SK-N-SH (cell line): ENCODE measurements at regions not wholly inside any gene's neighbourhood (a gene's known extent, or its start where the extent isn't known, plus 50 kb on each side); places are given as distances from the start of the nearest gene placed in this dataset.

Experiments used
- CTCF ChIA-PET: fragments of 300-600, 350-600 bp; formaldehyde crosslinking; extraction: SDS; loops from one replicate; lab custom pipeline; 2021; lab: Yijun Ruan, JAX
- POLR2A ChIA-PET: fragments of 350-600 bp; sonication (Branson Sonifier 250); formaldehyde crosslinking; extraction: SDS; loops from one replicate; lab custom pipeline; 2020; ENCODE audit warnings: antibody characterized with exemption, inconsistent platforms; lab: Yijun Ruan, JAX
- DNase-seq: peaks from one replicate; pipeline ENCODE4 v3.0.0; 2012
- H2AFZ ChIP-seq: fragments of 200-600 bp; sonication (generic); 2 replicates; pipeline ENCODE4 v1.8.1; 2016; ENCODE audit warnings: antibody characterized with exemption, mild to moderate bottlenecking, low read depth
- H3F3A ChIP-seq: fragments of 200-600 bp; sonication (generic); replicated peaks from 2 replicates; pipeline ENCODE3; 2016; ENCODE audit warnings: antibody characterized with exemption, mild to moderate bottlenecking; ENCODE audit not compliant: insufficient read depth
- H3K27ac ChIP-seq, 2 experiments: fragments of 200-500 bp in 1 of 2; fragments of 200-600 bp in 1 of 2; sonication (Bioruptor generic) in 1 of 2; sonication (generic), shearing (Covaris generic) in 1 of 2; 2 replicates each; pipeline versions ENCODE4 v1.5.1 to v1.6.1; 2014 to 2016; ENCODE audit warnings: low read depth in 2 of 2, inconsistent platforms in 1 of 2, low read length in 1 of 2, mild to moderate bottlenecking in 1 of 2, mixed read lengths in 1 of 2
- H3K27me3 ChIP-seq: fragments of 200-600 bp; sonication (generic), shearing (Covaris generic); 2 replicates; pipeline ENCODE4 v1.6.1; 2016; ENCODE audit warnings: mixed run types; ENCODE audit not compliant: insufficient read depth
- H3K36me3 ChIP-seq, 2 experiments: fragments of 200-500 bp in 1 of 2; fragments of 200-600 bp in 1 of 2; sonication (Bioruptor generic) in 1 of 2; sonication (generic) in 1 of 2; replicated peaks in 1 of 2; 2 replicates each; pipeline versions ENCODE3 to v1.5.1; 2014 to 2016; ENCODE audit warnings: low read length in 1 of 2, mild to moderate bottlenecking in 1 of 2; ENCODE audit not compliant: insufficient read depth in 2 of 2, control insufficient read depth in 1 of 2
- H3K4me1 ChIP-seq, 2 experiments: fragments of 200-500 bp in 1 of 2; fragments of 200-600 bp in 1 of 2; sonication (Bioruptor generic) in 1 of 2; sonication (generic), shearing (Covaris generic) in 1 of 2; 2 replicates each; pipeline versions ENCODE4 v1.5.1 to v1.6.1; 2014 to 2016; ENCODE audit warnings: low read depth in 1 of 2, low read length in 1 of 2, mixed run types in 1 of 2; ENCODE audit not compliant: insufficient read depth in 2 of 2, control insufficient read depth in 1 of 2
- H3K4me2 ChIP-seq: fragments of 200-600 bp; sonication (generic), shearing (Covaris generic); 2 replicates; pipeline ENCODE4 v1.6.1; 2017; ENCODE audit warnings: mixed run types
- H3K4me3 ChIP-seq, 2 experiments: fragments of 200-500 bp in 1 of 2; fragments of 200-600 bp in 1 of 2; sonication (Bioruptor generic) in 1 of 2; sonication (generic), shearing (Covaris generic) in 1 of 2; 2 replicates each; pipeline versions ENCODE4 v1.5.1 to v1.8.1; 2014 to 2016; ENCODE audit warnings: low read depth in 2 of 2, inconsistent platforms in 1 of 2, low read length in 1 of 2, mild to moderate bottlenecking in 1 of 2, mixed read lengths in 1 of 2, moderate library complexity in 1 of 2
- H3K79me2 ChIP-seq: fragments of 200-600 bp; sonication (generic); 2 replicates; pipeline ENCODE4 v1.8.1; 2017; ENCODE audit warnings: mild to moderate bottlenecking; ENCODE audit not compliant: insufficient read depth
- H3K9ac ChIP-seq: fragments of 200-600 bp; sonication (generic); 2 replicates; pipeline ENCODE4 v1.6.1; 2017; ENCODE audit warnings: mixed run types
- H3K9me2 ChIP-seq: fragments of 200-600 bp; sonication (generic); 2 replicates; pipeline ENCODE4 v1.6.1; 2017; ENCODE audit warnings: mixed run types
- H3K9me3 ChIP-seq: fragments of 200-600 bp; sonication (generic); 2 replicates; pipeline ENCODE4 v1.6.1; 2017; ENCODE audit warnings: mixed run types, mild to moderate bottlenecking, moderate library complexity
- H4K20me1 ChIP-seq: fragments of 200-600 bp; sonication (generic); 2 replicates; pipeline ENCODE4 v1.6.1; 2017; ENCODE audit warnings: mild to moderate bottlenecking, mixed run types; ENCODE audit not compliant: insufficient read depth
- CHD2 ChIP-seq: fragments of 150-350 bp; IDR thresholded peaks from 2 replicates; pipeline ENCODE4 v1.6.1; 2018; ENCODE audit warnings: low read length; ENCODE audit not compliant: partially characterized antibody
- EP300 ChIP-seq, 2 experiments: IDR thresholded peaks; 2 replicates each; pipeline versions ENCODE4 v1.4.0 to v1.6.1; 2012; ENCODE audit warnings: borderline replicate concordance in 1 of 2, low read depth in 1 of 2, low read length in 1 of 2
- EZH2phosphoT487 ChIP-seq: fragments of 200-600 bp; sonication (generic); IDR thresholded peaks from 2 replicates; pipeline ENCODE4 v1.6.1; 2017; ENCODE audit warnings: low read depth, mixed run types, mild to moderate bottlenecking, antibody characterized with exemption, moderate library complexity, borderline replicate concordance
- FOXJ3 ChIP-seq: sonication (generic); formaldehyde crosslinking; IDR thresholded peaks from 2 replicates; pipeline ENCODE4 v1.5.1; 2020; ENCODE audit warnings: mild to moderate bottlenecking, missing genetic modification reagents
- GATA2 ChIP-seq: sonication (generic); formaldehyde crosslinking; IDR thresholded peaks from 2 replicates; pipeline ENCODE4 v1.5.0; 2020; ENCODE audit warnings: mild to moderate bottlenecking, missing genetic modification reagents
- JUND ChIP-seq: IDR thresholded peaks from 2 replicates; pipeline ENCODE4 v1.4.0; 2012
- NFIC ChIP-seq: IDR thresholded peaks from 2 replicates; pipeline ENCODE4 v1.4.0; 2012; ENCODE audit warnings: borderline replicate concordance
- NRF1 ChIP-seq: IDR thresholded peaks from 2 replicates; pipeline ENCODE4 v1.6.1; 2012; ENCODE audit warnings: low read depth, mild to moderate bottlenecking, low read length
- RAD21 ChIP-seq: IDR thresholded peaks from 2 replicates; pipeline ENCODE4 v1.6.1; 2012; ENCODE audit warnings: mild to moderate bottlenecking, low read length
- RXRA ChIP-seq: IDR thresholded peaks from 2 replicates; pipeline ENCODE4 v1.4.0; 2012; ENCODE audit warnings: low read depth, mild to moderate bottlenecking, borderline replicate concordance
- SIN3A ChIP-seq: IDR thresholded peaks from 2 replicates; pipeline ENCODE4 v1.6.1; 2012; ENCODE audit warnings: low read depth, mild to moderate bottlenecking, low read length, moderate library complexity, borderline replicate concordance
- YY1 ChIP-seq: IDR thresholded peaks from 2 replicates; pipeline ENCODE4 v1.4.0; 2012; ENCODE audit warnings: low read depth, mild to moderate bottlenecking
- WGBS: methylation state at CpG from one replicate; pipeline ENCODE4 v1.1.6; 2017; ENCODE audit warnings: low lambda C conversion rate; 5-methylcytosine and 5-hydroxymethylcytosine counted together
- TF ChIP-seq, protein P1 (sequence below): IDR thresholded peaks from 2 replicates; pipeline ENCODE4 v1.4.0; 2012; ENCODE audit warnings: low read depth
- TF ChIP-seq, protein P2 (sequence below): fragments of 200-600 bp; sonication (generic); IDR thresholded peaks from 2 replicates; pipeline ENCODE4 v1.6.1; 2017; ENCODE audit warnings: antibody characterized with exemption, mild to moderate bottlenecking, moderate library complexity
- TF ChIP-seq, protein P3 (sequence below): IDR thresholded peaks from 2 replicates; pipeline ENCODE4 v1.4.0; 2012; ENCODE audit warnings: low read depth, borderline replicate concordance
- TF ChIP-seq, protein P4 (sequence below): fragments of 150-350 bp; IDR thresholded peaks from 2 replicates; pipeline ENCODE4 v1.6.1; 2016; ENCODE audit warnings: mild to moderate bottlenecking, low read depth, low read length

DNA sequence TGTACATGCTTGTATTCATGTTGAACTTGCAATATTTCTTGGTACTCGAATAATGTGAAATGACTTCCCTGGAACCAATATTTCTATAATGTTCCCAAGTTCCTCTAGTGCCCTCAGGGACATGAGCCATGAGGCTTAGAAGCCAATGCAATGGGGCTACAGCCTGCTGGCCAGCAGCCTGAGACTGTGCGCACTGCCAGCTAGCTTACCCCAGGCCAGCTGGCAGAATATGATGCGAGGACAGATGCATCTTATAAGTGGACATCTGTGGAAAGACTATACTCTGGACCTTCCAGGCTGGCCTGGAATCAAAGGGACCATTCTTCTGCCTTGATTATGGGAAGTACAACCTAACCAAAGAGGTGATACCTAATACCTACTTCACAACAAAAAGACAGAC is 1862.0 kb upstream of the ACO1 start:
- H3K36me3 ChIP-seq = no peaks in the 10 kb centered on the region
- TF ChIP-seq, protein P1, sequence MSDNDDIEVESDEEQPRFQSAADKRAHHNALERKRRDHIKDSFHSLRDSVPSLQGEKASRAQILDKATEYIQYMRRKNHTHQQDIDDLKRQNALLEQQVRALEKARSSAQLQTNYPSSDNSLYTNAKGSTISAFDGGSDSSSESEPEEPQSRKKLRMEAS = no peak
- TF ChIP-seq GATA2 (CRISPR knock-in tag) (no peak), EZH2phosphoT487 (no peak), YY1 (no peak), RAD21 (no peak), NFIC (no peak), CHD2 (no peak), RXRA (no peak), NRF1 (no peak)
- TF ChIP-seq, protein P2, sequence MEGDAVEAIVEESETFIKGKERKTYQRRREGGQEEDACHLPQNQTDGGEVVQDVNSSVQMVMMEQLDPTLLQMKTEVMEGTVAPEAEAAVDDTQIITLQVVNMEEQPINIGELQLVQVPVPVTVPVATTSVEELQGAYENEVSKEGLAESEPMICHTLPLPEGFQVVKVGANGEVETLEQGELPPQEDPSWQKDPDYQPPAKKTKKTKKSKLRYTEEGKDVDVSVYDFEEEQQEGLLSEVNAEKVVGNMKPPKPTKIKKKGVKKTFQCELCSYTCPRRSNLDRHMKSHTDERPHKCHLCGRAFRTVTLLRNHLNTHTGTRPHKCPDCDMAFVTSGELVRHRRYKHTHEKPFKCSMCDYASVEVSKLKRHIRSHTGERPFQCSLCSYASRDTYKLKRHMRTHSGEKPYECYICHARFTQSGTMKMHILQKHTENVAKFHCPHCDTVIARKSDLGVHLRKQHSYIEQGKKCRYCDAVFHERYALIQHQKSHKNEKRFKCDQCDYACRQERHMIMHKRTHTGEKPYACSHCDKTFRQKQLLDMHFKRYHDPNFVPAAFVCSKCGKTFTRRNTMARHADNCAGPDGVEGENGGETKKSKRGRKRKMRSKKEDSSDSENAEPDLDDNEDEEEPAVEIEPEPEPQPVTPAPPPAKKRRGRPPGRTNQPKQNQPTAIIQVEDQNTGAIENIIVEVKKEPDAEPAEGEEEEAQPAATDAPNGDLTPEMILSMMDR = no peak
- TF ChIP-seq, protein P3, sequence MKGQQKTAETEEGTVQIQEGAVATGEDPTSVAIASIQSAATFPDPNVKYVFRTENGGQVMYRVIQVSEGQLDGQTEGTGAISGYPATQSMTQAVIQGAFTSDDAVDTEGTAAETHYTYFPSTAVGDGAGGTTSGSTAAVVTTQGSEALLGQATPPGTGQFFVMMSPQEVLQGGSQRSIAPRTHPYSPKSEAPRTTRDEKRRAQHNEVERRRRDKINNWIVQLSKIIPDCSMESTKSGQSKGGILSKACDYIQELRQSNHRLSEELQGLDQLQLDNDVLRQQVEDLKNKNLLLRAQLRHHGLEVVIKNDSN = no peak
- TF ChIP-seq, protein P4, sequence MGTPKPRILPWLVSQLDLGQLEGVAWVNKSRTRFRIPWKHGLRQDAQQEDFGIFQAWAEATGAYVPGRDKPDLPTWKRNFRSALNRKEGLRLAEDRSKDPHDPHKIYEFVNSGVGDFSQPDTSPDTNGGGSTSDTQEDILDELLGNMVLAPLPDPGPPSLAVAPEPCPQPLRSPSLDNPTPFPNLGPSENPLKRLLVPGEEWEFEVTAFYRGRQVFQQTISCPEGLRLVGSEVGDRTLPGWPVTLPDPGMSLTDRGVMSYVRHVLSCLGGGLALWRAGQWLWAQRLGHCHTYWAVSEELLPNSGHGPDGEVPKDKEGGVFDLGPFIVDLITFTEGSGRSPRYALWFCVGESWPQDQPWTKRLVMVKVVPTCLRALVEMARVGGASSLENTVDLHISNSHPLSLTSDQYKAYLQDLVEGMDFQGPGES = no peak
- WGBS = 46% methylated on average over 3 of the region's 3 CpGs
- no peak overlapping the region for H3K9ac ChIP-seq
- no peaks in the 10 kb centered on the region; a peak in 1 of 4 replicates for H3K4me1 ChIP-seq
- no peaks in the 10 kb centered on the region for H3K27me3 ChIP-seq
- CTCF ChIA-PET = no interaction called here
- H3K4me2 ChIP-seq = no peak overlapping the region
- POLR2A ChIA-PET = no interaction called here
- H3K9me2 ChIP-seq = no peaks in the 10 kb centered on the region
- H4K20me1 ChIP-seq = no peaks in the 10 kb centered on the region
- no peak overlapping the region for H3K4me3 ChIP-seq
- no peaks in the 10 kb centered on the region for H3K9me3 ChIP-seq
- H3K79me2 ChIP-seq = no peaks in the 10 kb centered on the region
- no peak overlapping the region for H2AFZ ChIP-seq
- no peak overlapping the region for H3K27ac ChIP-seq
- H3F3A ChIP-seq = no peaks in the 10 kb centered on the region
- DNase-seq = no peak

DNA sequence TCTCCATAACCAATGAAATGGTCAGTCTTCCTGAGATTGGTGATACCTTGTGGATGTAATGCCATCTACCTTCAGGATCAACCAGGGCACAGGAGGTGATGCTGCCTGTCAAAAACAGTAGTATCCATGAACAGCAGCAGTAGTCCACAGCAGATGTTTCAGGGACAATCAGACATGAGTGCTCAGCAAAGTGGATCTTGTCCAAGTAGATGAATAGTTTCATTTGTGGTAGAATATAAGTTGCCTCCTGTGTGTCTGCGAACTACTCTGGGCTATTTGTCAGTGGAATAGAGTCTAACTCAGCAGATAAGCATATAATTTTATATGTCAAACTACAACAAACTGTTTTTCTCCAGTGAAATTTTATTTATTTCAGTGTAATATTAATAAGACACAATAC is 1860.1 kb upstream of the ACO1 start:
- TF ChIP-seq, protein P4 = no peak
- TF ChIP-seq FOXJ3 (no peak), JUND (no peak), SIN3A (no peak), EP300 (IDR thresholded peaks at IDR 0.05; ENCODE audit: borderline replicate concordance in 1 of 2, low read depth in 1 of 2, low read length in 1 of 2) (no peak), RXRA (no peak)
- POLR2A ChIA-PET = no interaction called here
- no peak overlapping the region for H3K9ac ChIP-seq
- H3K27me3 ChIP-seq = no peaks in the 10 kb centered on the region
- H3K9me3 ChIP-seq = no peaks in the 10 kb centered on the region
- CTCF ChIA-PET = no interaction called here
- no peak overlapping the region for H3K4me2 ChIP-seq
- no peaks in the 10 kb centered on the region for H3K79me2 ChIP-seq
- 83% methylated on average over 1 of the region's 1 CpG for WGBS
- DNase-seq = no peak
- no peak overlapping the region for H3K4me3 ChIP-seq
- H3K27ac ChIP-seq = no peak overlapping the region
- H4K20me1 ChIP-seq = no peaks in the 10 kb centered on the region
- no peaks in the 10 kb centered on the region for H3K36me3 ChIP-seq
- no peak overlapping the region for H2AFZ ChIP-seq
- no peaks in the 10 kb centered on the region for H3F3A ChIP-seq
- H3K4me1 ChIP-seq = no peaks in the 10 kb centered on the region; a peak in 1 of 4 replicates
- no peaks in the 10 kb centered on the region for H3K9me2 ChIP-seq
